ENCODE measurements at regions not wholly inside any gene's neighbourhood (a gene's known extent, or its start where the extent isn't known, plus 50 kb on each side); places are given as distances from the start of the nearest gene placed in this dataset.

DNA sequence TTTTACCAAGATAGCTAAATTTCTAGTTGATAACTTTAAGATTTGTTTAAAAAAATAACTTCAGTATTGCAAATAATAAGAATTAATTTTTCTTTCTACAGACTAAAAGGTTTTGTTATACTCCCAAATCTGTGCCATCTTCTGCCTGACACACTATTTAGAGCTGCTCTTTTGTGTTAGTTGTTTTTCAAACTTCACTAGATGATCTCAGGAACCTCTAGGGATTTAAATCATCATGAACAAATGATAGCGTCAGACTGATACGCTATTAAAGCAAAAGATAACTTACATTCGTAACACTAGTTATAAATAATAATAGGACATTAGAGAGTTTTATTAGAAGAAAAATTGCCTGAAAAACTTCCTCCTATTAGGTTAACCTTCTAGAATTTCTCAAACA lies 243.1 kb upstream of the CXADR start:
- TF ChIP-seq POLR2A (IDR thresholded peaks at IDR 0.05; ENCODE audit: low read depth, low read length) (no peak), POLR2AphosphoS5 (IDR thresholded peaks at IDR 0.05; ENCODE audit: low read depth, low read length) (no peak), TAF1 (IDR thresholded peaks at IDR 0.05; ENCODE audit: borderline replicate concordance, low read depth, low read length) (no peak)

All from GM12892 (cell line).